HCT116 (cell line): ENCODE measurements at regions not wholly inside any gene's neighbourhood (a gene's known extent, or its start where the extent isn't known, plus 50 kb on each side); places are given as distances from the start of the nearest gene placed in this dataset.

Experiments
- EGR1 ChIP-seq: IDR thresholded peaks from 2 replicates; pipeline ENCODE4 v1.6.1; 2012; ENCODE audit warnings: low read depth
- EZH2 ChIP-seq: fragments of 200-600 bp; sonication (generic); IDR thresholded peaks from 2 replicates; pipeline ENCODE4 v1.6.1; 2017; ENCODE audit warnings: antibody characterized with exemption, mixed run types
- POLR2A ChIP-seq: IDR thresholded peaks from 2 replicates; pipeline ENCODE4 v1.7.0; 2011; ENCODE audit warnings: borderline replicate concordance; ENCODE audit not compliant: insufficient read depth, insufficient read length; ENCODE audit errors: extremely low read depth
- SP1 ChIP-seq: IDR thresholded peaks from 2 replicates; pipeline ENCODE4 v1.6.1; 2012; ENCODE audit warnings: low read depth
- ZFX ChIP-seq: fragments of 450-650 bp; IDR thresholded peaks from 2 replicates; pipeline ENCODE4 v1.6.1; 2017
- TF ChIP-seq, protein P1 (sequence below), 3 experiments: fragments of 200-600 bp in 1 of 3; sonication (generic) in 1 of 3; IDR thresholded peaks in 2 of 3; conservative IDR thresholded peaks in 1 of 3; 2 replicates each; pipeline ENCODE4 v1.5.1; 2012 to 2017; ENCODE audit warnings: low read depth in 2 of 3, low read length in 2 of 3, antibody characterized with exemption in 1 of 3, borderline replicate concordance in 1 of 3, control low read depth in 1 of 3, mild to moderate bottlenecking in 1 of 3, mixed read lengths in 1 of 3, mixed run types in 1 of 3, moderate library complexity in 1 of 3; ENCODE audit not compliant: insufficient read depth in 1 of 3
- TF ChIP-seq, protein P2 (sequence below): IDR thresholded peaks from 2 replicates; pipeline ENCODE4 v1.6.1; 2012; ENCODE audit warnings: low read depth
- TF ChIP-seq, protein P3 (sequence below): IDR thresholded peaks from 2 replicates; pipeline ENCODE4 v1.6.1; 2011; ENCODE audit warnings: mild to moderate bottlenecking, low read length, moderate library complexity; ENCODE audit not compliant: insufficient replicate concordance; ENCODE audit errors: extremely low read depth

DNA sequence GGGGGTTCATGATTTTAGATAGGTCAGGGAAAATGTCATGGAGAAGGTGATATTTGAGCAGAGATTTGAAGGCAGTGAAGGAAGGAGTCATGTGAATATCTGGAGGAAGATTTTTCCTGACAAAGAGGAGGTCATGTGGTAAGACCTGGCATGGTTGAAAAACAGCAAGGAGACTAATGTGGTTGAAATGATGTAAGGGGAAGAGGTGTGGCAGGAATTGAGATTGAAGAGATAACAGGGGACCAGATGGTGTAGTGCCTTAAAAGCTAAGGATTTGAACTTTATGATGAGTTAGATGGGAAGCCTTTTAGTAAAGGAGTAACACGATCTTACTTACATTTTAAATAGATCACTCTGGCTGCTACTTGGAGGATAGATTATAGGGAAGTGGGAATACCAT lies 210.9 kb downstream of the RTL9 start:
- TF ChIP-seq ZFX (no peak), EZH2 (no peak), POLR2A (no peak), SP1 (no peak), EGR1 (no peak)
- TF ChIP-seq, protein P1, sequence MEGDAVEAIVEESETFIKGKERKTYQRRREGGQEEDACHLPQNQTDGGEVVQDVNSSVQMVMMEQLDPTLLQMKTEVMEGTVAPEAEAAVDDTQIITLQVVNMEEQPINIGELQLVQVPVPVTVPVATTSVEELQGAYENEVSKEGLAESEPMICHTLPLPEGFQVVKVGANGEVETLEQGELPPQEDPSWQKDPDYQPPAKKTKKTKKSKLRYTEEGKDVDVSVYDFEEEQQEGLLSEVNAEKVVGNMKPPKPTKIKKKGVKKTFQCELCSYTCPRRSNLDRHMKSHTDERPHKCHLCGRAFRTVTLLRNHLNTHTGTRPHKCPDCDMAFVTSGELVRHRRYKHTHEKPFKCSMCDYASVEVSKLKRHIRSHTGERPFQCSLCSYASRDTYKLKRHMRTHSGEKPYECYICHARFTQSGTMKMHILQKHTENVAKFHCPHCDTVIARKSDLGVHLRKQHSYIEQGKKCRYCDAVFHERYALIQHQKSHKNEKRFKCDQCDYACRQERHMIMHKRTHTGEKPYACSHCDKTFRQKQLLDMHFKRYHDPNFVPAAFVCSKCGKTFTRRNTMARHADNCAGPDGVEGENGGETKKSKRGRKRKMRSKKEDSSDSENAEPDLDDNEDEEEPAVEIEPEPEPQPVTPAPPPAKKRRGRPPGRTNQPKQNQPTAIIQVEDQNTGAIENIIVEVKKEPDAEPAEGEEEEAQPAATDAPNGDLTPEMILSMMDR (IDR thresholded peaks at IDR 0.05 in 2 of 3, conservative IDR thresholded peaks at IDR 0.05 in 1 of 3; ENCODE audit: borderline replicate concordance in 1 of 3, insufficient read depth in 1 of 3, low read depth in 2 of 3, low read length in 2 of 3): no peak
- TF ChIP-seq, protein P2, sequence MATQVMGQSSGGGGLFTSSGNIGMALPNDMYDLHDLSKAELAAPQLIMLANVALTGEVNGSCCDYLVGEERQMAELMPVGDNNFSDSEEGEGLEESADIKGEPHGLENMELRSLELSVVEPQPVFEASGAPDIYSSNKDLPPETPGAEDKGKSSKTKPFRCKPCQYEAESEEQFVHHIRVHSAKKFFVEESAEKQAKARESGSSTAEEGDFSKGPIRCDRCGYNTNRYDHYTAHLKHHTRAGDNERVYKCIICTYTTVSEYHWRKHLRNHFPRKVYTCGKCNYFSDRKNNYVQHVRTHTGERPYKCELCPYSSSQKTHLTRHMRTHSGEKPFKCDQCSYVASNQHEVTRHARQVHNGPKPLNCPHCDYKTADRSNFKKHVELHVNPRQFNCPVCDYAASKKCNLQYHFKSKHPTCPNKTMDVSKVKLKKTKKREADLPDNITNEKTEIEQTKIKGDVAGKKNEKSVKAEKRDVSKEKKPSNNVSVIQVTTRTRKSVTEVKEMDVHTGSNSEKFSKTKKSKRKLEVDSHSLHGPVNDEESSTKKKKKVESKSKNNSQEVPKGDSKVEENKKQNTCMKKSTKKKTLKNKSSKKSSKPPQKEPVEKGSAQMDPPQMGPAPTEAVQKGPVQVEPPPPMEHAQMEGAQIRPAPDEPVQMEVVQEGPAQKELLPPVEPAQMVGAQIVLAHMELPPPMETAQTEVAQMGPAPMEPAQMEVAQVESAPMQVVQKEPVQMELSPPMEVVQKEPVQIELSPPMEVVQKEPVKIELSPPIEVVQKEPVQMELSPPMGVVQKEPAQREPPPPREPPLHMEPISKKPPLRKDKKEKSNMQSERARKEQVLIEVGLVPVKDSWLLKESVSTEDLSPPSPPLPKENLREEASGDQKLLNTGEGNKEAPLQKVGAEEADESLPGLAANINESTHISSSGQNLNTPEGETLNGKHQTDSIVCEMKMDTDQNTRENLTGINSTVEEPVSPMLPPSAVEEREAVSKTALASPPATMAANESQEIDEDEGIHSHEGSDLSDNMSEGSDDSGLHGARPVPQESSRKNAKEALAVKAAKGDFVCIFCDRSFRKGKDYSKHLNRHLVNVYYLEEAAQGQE: no peak
- TF ChIP-seq, protein P3, sequence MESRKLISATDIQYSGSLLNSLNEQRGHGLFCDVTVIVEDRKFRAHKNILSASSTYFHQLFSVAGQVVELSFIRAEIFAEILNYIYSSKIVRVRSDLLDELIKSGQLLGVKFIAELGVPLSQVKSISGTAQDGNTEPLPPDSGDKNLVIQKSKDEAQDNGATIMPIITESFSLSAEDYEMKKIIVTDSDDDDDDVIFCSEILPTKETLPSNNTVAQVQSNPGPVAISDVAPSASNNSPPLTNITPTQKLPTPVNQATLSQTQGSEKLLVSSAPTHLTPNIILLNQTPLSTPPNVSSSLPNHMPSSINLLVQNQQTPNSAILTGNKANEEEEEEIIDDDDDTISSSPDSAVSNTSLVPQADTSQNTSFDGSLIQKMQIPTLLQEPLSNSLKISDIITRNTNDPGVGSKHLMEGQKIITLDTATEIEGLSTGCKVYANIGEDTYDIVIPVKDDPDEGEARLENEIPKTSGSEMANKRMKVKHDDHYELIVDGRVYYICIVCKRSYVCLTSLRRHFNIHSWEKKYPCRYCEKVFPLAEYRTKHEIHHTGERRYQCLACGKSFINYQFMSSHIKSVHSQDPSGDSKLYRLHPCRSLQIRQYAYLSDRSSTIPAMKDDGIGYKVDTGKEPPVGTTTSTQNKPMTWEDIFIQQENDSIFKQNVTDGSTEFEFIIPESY: no peak
